Panc1 (cell line): ENCODE measurements at regions not wholly inside any gene's neighbourhood (a gene's known extent, or its start where the extent isn't known, plus 50 kb on each side); places are given as distances from the start of the nearest gene placed in this dataset.

Experiments used
- POLR2AphosphoS5 ChIP-seq: IDR thresholded peaks from 2 replicates; pipeline ENCODE4 v1.6.1; 2012; ENCODE audit warnings: mild to moderate bottlenecking, low read depth, low read length, moderate library complexity
- SIN3A ChIP-seq: IDR thresholded peaks from 2 replicates; pipeline ENCODE4 v1.6.1; 2012; ENCODE audit warnings: low read depth, mild to moderate bottlenecking, low read length, moderate library complexity, borderline replicate concordance; ENCODE audit not compliant: insufficient read depth
- TCF7L2 ChIP-seq: IDR thresholded peaks from 2 replicates; pipeline ENCODE4 v1.6.1; 2011; ENCODE audit warnings: mild to moderate bottlenecking, low read depth, low read length, inconsistent platforms
- TF ChIP-seq, protein P1 (sequence below): fragments of 450-650 bp; IDR thresholded peaks from 2 replicates; pipeline ENCODE4 v1.5.1; 2017; ENCODE audit warnings: mild to moderate bottlenecking
- TF ChIP-seq, protein P2 (sequence below), 2 experiments: IDR thresholded peaks; 2 replicates each; pipeline ENCODE4 v1.6.1; 2011 to 2012; ENCODE audit warnings: low read depth in 2 of 2, control low read depth in 1 of 2, low read length in 1 of 2, mild to moderate bottlenecking in 1 of 2, moderate library complexity in 1 of 2; ENCODE audit not compliant: insufficient read depth in 1 of 2

DNA sequence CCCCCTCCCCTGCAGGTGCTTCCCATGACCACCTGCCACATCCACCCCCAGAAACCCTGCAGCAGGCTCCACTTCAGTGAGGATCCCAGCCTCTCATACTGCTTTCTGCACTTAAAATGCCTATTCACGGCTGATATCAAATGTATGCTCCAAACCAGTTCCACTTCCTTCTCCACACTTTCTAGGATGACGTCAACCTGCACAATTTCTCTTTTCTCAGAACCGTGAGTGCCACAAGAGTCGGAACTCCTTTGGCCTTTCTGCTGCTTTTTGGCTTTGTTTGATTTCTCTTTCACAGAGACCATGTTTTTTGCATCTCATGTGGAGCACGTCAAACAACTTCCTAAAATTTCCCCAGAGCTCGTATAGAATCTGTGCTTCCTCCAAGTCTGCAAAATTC is 378.8 kb upstream of the TNRC6C start:
- no peak for TF ChIP-seq POLR2AphosphoS5
- TF ChIP-seq, protein P1, sequence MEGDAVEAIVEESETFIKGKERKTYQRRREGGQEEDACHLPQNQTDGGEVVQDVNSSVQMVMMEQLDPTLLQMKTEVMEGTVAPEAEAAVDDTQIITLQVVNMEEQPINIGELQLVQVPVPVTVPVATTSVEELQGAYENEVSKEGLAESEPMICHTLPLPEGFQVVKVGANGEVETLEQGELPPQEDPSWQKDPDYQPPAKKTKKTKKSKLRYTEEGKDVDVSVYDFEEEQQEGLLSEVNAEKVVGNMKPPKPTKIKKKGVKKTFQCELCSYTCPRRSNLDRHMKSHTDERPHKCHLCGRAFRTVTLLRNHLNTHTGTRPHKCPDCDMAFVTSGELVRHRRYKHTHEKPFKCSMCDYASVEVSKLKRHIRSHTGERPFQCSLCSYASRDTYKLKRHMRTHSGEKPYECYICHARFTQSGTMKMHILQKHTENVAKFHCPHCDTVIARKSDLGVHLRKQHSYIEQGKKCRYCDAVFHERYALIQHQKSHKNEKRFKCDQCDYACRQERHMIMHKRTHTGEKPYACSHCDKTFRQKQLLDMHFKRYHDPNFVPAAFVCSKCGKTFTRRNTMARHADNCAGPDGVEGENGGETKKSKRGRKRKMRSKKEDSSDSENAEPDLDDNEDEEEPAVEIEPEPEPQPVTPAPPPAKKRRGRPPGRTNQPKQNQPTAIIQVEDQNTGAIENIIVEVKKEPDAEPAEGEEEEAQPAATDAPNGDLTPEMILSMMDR: no peak
- TF ChIP-seq, protein P2, sequence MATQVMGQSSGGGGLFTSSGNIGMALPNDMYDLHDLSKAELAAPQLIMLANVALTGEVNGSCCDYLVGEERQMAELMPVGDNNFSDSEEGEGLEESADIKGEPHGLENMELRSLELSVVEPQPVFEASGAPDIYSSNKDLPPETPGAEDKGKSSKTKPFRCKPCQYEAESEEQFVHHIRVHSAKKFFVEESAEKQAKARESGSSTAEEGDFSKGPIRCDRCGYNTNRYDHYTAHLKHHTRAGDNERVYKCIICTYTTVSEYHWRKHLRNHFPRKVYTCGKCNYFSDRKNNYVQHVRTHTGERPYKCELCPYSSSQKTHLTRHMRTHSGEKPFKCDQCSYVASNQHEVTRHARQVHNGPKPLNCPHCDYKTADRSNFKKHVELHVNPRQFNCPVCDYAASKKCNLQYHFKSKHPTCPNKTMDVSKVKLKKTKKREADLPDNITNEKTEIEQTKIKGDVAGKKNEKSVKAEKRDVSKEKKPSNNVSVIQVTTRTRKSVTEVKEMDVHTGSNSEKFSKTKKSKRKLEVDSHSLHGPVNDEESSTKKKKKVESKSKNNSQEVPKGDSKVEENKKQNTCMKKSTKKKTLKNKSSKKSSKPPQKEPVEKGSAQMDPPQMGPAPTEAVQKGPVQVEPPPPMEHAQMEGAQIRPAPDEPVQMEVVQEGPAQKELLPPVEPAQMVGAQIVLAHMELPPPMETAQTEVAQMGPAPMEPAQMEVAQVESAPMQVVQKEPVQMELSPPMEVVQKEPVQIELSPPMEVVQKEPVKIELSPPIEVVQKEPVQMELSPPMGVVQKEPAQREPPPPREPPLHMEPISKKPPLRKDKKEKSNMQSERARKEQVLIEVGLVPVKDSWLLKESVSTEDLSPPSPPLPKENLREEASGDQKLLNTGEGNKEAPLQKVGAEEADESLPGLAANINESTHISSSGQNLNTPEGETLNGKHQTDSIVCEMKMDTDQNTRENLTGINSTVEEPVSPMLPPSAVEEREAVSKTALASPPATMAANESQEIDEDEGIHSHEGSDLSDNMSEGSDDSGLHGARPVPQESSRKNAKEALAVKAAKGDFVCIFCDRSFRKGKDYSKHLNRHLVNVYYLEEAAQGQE (IDR thresholded peaks at IDR 0.05; ENCODE audit: insufficient read depth in 1 of 2, low read depth in 2 of 2, low read length in 1 of 2): no peak
- TF ChIP-seq SIN3A: no peak
- no peak for TF ChIP-seq TCF7L2
